G401 (cell line): ENCODE measurements at regions not wholly inside any gene's neighbourhood (a gene's known extent, or its start where the extent isn't known, plus 50 kb on each side); places are given as distances from the start of the nearest gene placed in this dataset.

Source experiments
- DNase-seq: peaks from one replicate; pipeline ENCODE4 v3.0.0-alpha.2; 2015; ENCODE audit warnings: low spot score
- in situ Hi-C: cut with HindIII; loops from 2 replicates; pipeline ENCODE4 v1.10.0; 2016; ENCODE audit warnings: low sequenced_read_pairs, mixed read lengths

GRCh38 chr2:241941691-241942301 lies 72.3 kb downstream of the RTP5 start:
- in situ Hi-C loops = no loop called here
- DNase-seq = no peak

GRCh38 chr2:241942416-241943208 lies 73.1 kb downstream of the RTP5 start:
- DNase-seq = no peak
- in situ Hi-C loops = no loop called here

GRCh38 chr2:241943209-241943850 lies 73.8 kb downstream of the RTP5 start:
- in situ Hi-C loops = no loop called here
- no peak for DNase-seq

GRCh38 chr2:241943961-241944575 lies 74.5 kb downstream of the RTP5 start:
- in situ Hi-C loops = no loop called here
- peak; percentile 57 for DNase-seq

GRCh38 chr2:241944821-241945220 lies 75.3 kb downstream of the RTP5 start:
- DNase-seq = peak; percentile 83
- in situ Hi-C loops = no loop called here

- no peak for DNase-seq
- in situ Hi-C loops = no loop called here
These were observed 75.8 kb downstream of the RTP5 start for GRCh38 chr2:241945311-241945710.

GRCh38 chr2:241945803-241946202 lies 76.3 kb downstream of the RTP5 start:
- DNase-seq = no peak
- in situ Hi-C loops = no loop called here

GRCh38 chr2:241946306-241947003 lies 76.9 kb downstream of the RTP5 start:
- no peak for DNase-seq
- in situ Hi-C loops = no loop called here

- in situ Hi-C loops = no loop called here
- no peak for DNase-seq
These were observed 77.4 kb downstream of the RTP5 start for GRCh38 chr2:241947004-241947350.

- in situ Hi-C loops = no loop called here
- DNase-seq = no peak
These were observed 77.9 kb downstream of the RTP5 start for GRCh38 chr2:241947401-241947800.

- DNase-seq = no peak
- in situ Hi-C loops = no loop called here
These were observed 78.3 kb downstream of the RTP5 start for GRCh38 chr2:241947876-241948275.

- no peak for DNase-seq
- in situ Hi-C loops = no loop called here
These were observed 78.9 kb downstream of the RTP5 start for GRCh38 chr2:241948299-241948897.

GRCh38 chr2:241948901-241949735 lies 79.6 kb downstream of the RTP5 start:
- in situ Hi-C loops = no loop called here
- DNase-seq = no peak

GRCh38 chr2:241949736-241950412 lies 80.3 kb downstream of the RTP5 start:
- no peak for DNase-seq

GRCh38 chr2:241950413-241951315 lies 81.1 kb downstream of the RTP5 start:
- in situ Hi-C loops = no loop called here
- DNase-seq = peak; percentile 67

More at GRCh38 chr2:241949736-241950412, 80.3 kb downstream of the RTP5 start:
- in situ Hi-C loops = no loop called here

GRCh38 chr2:241951316-241951700 lies 81.8 kb downstream of the RTP5 start:
- in situ Hi-C loops = no loop called here
- no peak for DNase-seq

GRCh38 chr2:241951920-241952319 lies 82.4 kb downstream of the RTP5 start:
- in situ Hi-C loops = no loop called here
- no peak for DNase-seq
